ENCODE measurements at regions not wholly inside any gene's neighbourhood (a gene's known extent, or its start where the extent isn't known, plus 50 kb on each side); places are given as distances from the start of the nearest gene placed in this dataset.

DNA sequence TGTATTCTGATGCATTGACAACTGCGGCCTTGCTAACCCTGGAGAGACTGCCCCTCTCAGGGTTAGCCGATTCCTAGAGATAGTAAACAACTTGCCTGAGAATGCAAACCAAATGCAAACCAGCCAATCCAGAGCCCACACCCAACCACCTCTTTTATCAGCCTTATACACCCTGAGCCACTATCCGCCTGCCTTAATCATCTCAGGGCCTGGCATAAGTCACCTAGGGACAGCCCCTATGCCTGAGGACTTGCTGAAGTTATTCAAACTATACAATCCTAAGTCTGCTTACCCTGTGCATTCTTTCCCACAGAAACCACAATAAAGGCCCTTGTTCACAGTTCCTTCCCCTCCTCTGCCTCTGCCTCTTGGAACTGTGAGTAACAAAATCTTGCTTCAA, 177.2 kb downstream of the KCNA5 start:
- H3K27ac ChIP-seq, result no peak overlapping the region
- no peak for DNase-seq
- H3K4me1 ChIP-seq, result no peaks in the 10 kb centered on the region
- intact Hi-C loops (cut with DNase I; ENCODE audit: low total_unique reads) (no loop called here), in situ Hi-C loops (cut with MboI; ENCODE audit: low sequenced_read_pairs in 4 of 4) (loop anchor here in 1 of 4 donors (25.0 kb wide), 1 partner anchor 216 kb away; the partner anchor contains the start of gene NTF3)
- no peak for ATAC-seq
- TF ChIP-seq, protein P1, sequence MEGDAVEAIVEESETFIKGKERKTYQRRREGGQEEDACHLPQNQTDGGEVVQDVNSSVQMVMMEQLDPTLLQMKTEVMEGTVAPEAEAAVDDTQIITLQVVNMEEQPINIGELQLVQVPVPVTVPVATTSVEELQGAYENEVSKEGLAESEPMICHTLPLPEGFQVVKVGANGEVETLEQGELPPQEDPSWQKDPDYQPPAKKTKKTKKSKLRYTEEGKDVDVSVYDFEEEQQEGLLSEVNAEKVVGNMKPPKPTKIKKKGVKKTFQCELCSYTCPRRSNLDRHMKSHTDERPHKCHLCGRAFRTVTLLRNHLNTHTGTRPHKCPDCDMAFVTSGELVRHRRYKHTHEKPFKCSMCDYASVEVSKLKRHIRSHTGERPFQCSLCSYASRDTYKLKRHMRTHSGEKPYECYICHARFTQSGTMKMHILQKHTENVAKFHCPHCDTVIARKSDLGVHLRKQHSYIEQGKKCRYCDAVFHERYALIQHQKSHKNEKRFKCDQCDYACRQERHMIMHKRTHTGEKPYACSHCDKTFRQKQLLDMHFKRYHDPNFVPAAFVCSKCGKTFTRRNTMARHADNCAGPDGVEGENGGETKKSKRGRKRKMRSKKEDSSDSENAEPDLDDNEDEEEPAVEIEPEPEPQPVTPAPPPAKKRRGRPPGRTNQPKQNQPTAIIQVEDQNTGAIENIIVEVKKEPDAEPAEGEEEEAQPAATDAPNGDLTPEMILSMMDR (IDR thresholded peaks at IDR 0.05 in 4 of 5, conservative IDR thresholded peaks at IDR 0.05 in 1 of 5), result no peak
- no peak for TF ChIP-seq POLR2A (IDR thresholded peaks at IDR 0.05)
- no peaks in the 10 kb centered on the region for H3K27me3 ChIP-seq
- H3K4me3 ChIP-seq, result no peak overlapping the region
- no peaks in the 10 kb centered on the region for H3K36me3 ChIP-seq
- no peaks in the 10 kb centered on the region for H3K9me3 ChIP-seq

DNA sequence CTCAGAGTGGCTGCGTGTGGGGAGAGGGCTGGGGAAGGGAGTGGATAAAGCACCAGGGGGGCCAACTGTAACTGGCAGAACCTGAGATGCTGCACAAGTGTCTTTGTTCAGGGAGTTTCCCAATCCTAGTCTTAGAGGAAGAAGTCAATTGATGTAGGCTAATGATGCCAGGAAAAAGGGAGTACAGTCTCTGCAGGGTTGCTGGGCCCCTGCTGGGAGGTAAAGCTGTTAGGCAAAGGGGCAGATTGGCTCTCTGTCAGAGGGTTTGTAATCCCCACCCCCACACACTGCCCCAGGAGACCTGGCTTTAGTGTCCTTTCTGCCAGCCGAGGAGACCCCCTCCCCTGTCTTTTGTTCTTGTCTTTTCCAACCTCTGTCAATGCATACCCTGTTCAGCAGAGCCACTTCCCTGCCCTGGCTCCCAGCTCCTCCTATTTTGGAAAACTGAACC, 178.4 kb downstream of the KCNA5 start:
- no peaks in the 10 kb centered on the region for H3K9me3 ChIP-seq

DNA sequence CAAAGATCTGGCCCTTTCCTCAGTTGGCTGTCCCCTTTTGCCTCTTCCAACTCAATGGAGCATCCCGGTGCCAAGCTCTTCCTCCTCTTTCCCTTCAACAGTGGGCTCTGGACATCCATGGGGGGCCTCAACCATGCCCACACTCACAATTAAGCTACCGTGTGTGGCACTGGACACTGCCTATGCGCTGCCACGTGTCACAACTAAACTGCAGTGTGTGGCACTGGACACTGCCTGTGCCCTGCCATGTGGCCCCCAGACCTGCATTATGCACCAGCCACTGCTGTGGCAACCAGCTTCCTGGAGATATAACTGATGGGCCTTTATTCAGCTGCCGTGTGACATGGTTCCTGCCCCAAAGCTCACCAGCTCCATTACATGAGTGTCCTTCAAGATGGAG, 179.1 kb downstream of the KCNA5 start:
- ATAC-seq (no peak), DNase-seq (no peak)
- Histone ChIP-seq H3K27ac (no peak overlapping the region), H3K36me3 (no peaks in the 10 kb centered on the region), H3K4me1 (no peaks in the 10 kb centered on the region), H3K27me3 (no peaks in the 10 kb centered on the region), H3K9me3 (no peaks in the 10 kb centered on the region), H3K4me3 (no peak overlapping the region)
- intact Hi-C loops (cut with DNase I; ENCODE audit: low total_unique reads), result no loop called here
- in situ Hi-C loops (cut with MboI; ENCODE audit: low sequenced_read_pairs in 4 of 4), result loop anchor here in 1 of 4 donors (25.0 kb wide), 1 partner anchor 215 kb away; the partner anchor contains the start of gene NTF3
- no peak for TF ChIP-seq POLR2A (IDR thresholded peaks at IDR 0.05)
- TF ChIP-seq, protein P1 (IDR thresholded peaks at IDR 0.05 in 4 of 5, conservative IDR thresholded peaks at IDR 0.05 in 1 of 5), result no peak

More for the DNA sequence above, 178.4 kb downstream of the KCNA5 start:
- H3K36me3 ChIP-seq, result no peaks in the 10 kb centered on the region
- TF ChIP-seq, protein P1 (IDR thresholded peaks at IDR 0.05 in 4 of 5, conservative IDR thresholded peaks at IDR 0.05 in 1 of 5), result no peak
- no peak for TF ChIP-seq POLR2A (IDR thresholded peaks at IDR 0.05)
- no peak overlapping the region for H3K27ac ChIP-seq
- ATAC-seq (no peak), DNase-seq (no peak)
- in situ Hi-C loops (cut with MboI; ENCODE audit: low sequenced_read_pairs in 4 of 4) (loop anchor here in 1 of 4 donors (25.0 kb wide), 1 partner anchor 215 kb away; the partner anchor contains the start of gene NTF3), intact Hi-C loops (cut with DNase I; ENCODE audit: low total_unique reads) (no loop called here)
- no peaks in the 10 kb centered on the region for H3K27me3 ChIP-seq
- H3K4me1 ChIP-seq, result no peaks in the 10 kb centered on the region
- H3K4me3 ChIP-seq, result no peak overlapping the region

DNA sequence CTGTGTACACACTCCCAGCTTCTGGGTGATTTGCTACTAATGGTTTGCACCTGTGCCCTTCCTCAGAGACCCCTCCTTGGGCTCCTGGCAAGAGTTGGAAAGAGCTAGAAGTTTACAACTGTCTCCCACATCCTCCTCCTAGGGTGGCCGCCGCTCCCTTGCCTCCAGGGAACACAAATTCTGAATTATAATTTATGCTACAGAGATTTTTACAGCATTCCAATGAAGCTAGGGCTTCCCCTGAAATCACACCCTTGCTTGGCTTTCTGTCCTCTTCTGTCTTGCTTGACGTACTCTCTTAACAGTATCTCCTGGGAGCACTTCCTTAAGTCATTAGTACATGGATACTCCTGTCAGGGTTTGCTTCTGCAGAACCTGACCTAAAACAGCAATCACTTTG, 180.2 kb downstream of the KCNA5 start:
- DNase-seq (no peak), ATAC-seq (no peak)
- no peak overlapping the region for H3K4me3 ChIP-seq
- TF ChIP-seq, protein P1 (IDR thresholded peaks at IDR 0.05 in 4 of 5, conservative IDR thresholded peaks at IDR 0.05 in 1 of 5), result no peak
- in situ Hi-C loops (cut with MboI; ENCODE audit: low sequenced_read_pairs in 4 of 4), result loop anchor here in 1 of 4 donors (25.0 kb wide), 1 partner anchor 213 kb away; the partner anchor contains the start of gene NTF3
- H3K27ac ChIP-seq, result no peak overlapping the region
- no peaks in the 10 kb centered on the region for H3K27me3 ChIP-seq
- intact Hi-C loops (cut with DNase I; ENCODE audit: low total_unique reads), result no loop called here
- H3K9me3 ChIP-seq, result no peaks in the 10 kb centered on the region
- no peaks in the 10 kb centered on the region for H3K36me3 ChIP-seq
- H3K4me1 ChIP-seq, result no peaks in the 10 kb centered on the region

DNA sequence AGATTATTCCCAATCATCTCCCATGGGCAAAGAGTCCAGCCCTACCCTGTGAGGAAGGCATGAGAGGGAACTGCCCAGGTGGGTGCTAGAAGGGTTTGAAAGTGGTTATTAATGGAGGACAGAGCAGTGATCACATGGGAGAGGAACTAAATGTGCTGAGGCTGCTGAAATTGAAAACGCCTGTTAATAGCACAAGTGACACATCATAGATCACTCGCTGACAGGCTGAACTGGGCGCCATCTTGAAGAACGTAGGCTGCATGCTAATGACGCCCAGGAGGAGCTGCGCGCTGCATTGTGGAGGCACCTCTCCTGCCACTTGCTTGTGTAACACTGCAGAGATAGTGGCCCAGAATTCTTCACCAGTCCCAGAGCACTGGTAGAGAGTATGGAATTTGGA, 182.9 kb downstream of the KCNA5 start:
- ATAC-seq (no peak), DNase-seq (no peak)
- no peaks in the 10 kb centered on the region for H3K27me3 ChIP-seq
- H3K9me3 ChIP-seq, result no peaks in the 10 kb centered on the region
- H3K36me3 ChIP-seq, result no peaks in the 10 kb centered on the region
- no peak overlapping the region for H3K4me3 ChIP-seq
- no peak for TF ChIP-seq POLR2A (IDR thresholded peaks at IDR 0.05)
- TF ChIP-seq, protein P1 (IDR thresholded peaks at IDR 0.05 in 4 of 5, conservative IDR thresholded peaks at IDR 0.05 in 1 of 5), result no peak
- H3K4me1 ChIP-seq, result no peaks in the 10 kb centered on the region
- in situ Hi-C loops (cut with MboI; ENCODE audit: low sequenced_read_pairs in 4 of 4) (no loop called here), intact Hi-C loops (cut with DNase I; ENCODE audit: low total_unique reads) (no loop called here)
- H3K27ac ChIP-seq, result no peak overlapping the region

Measured in gastrocnemius medialis (tissue), 4 donors.